GM18507 (cell line): ENCODE measurements at regions not wholly inside any gene's neighbourhood (a gene's known extent, or its start where the extent isn't known, plus 50 kb on each side); places are given as distances from the start of the nearest gene placed in this dataset.
A peak's percentile ranks its signal among the peaks of the same experiment; 100 is the strongest.

Experiments used
- DNase-seq: peaks from one replicate; pipeline ENCODE4 v3.0.0; 2011; ENCODE audit warnings: low read depth; ENCODE audit not compliant: insufficient read length; ENCODE audit errors: extremely low spot score
- FAIRE-seq: peaks from 2 replicates; lab custom pipeline; 2011; peaks lifted over from hg19 to GRCh38; lab: Jason Lieb, UNC

- no peak for DNase-seq
- FAIRE-seq, result no peak
These were observed 140.3 kb upstream of the PPP2R2B start for GRCh38 chr5:147018812-147019211.

- DNase-seq (no peak), FAIRE-seq (no peak)
These were observed 158.2 kb upstream of the PPP2R2B start for GRCh38 chr5:147036691-147037245.

- FAIRE-seq, result no peak
- no peak for DNase-seq
These were observed 159.1 kb upstream of the PPP2R2B start for GRCh38 chr5:147037515-147038205.

GRCh38 chr5:147040856-147041255 lies 162.3 kb upstream of the PPP2R2B start:
- FAIRE-seq, result no peak
- DNase-seq, result no peak

- no peak for FAIRE-seq
- DNase-seq, result no peak
These were observed 166.2 kb upstream of the PPP2R2B start for GRCh38 chr5:147044572-147045273.

- DNase-seq, result no peak
- FAIRE-seq, result no peak
These were observed 166.7 kb upstream of the PPP2R2B start for GRCh38 chr5:147045290-147045689.

GRCh38 chr5:147046281-147046680 lies 167.7 kb upstream of the PPP2R2B start:
- DNase-seq, result no peak
- no peak for FAIRE-seq

GRCh38 chr5:147046894-147047293 lies 168.3 kb upstream of the PPP2R2B start:
- FAIRE-seq (no peak), DNase-seq (no peak)

GRCh38 chr5:147049764-147050163 lies 171.2 kb upstream of the PPP2R2B start:
- no peak for FAIRE-seq

GRCh38 chr5:147050172-147050571 lies 171.6 kb upstream of the PPP2R2B start:
- no peak for FAIRE-seq

More at GRCh38 chr5:147049764-147050163, 171.2 kb upstream of the PPP2R2B start:
- DNase-seq, result no peak

GRCh38 chr5:147051193-147051592 lies 172.6 kb upstream of the PPP2R2B start:
- no peak for FAIRE-seq
- DNase-seq, result no peak

More at GRCh38 chr5:147050172-147050571, 171.6 kb upstream of the PPP2R2B start:
- no peak for DNase-seq

GRCh38 chr5:147052519-147052918 lies 174.0 kb upstream of the PPP2R2B start:
- FAIRE-seq, result no peak
- no peak for DNase-seq

GRCh38 chr5:147055089-147055826 lies 176.7 kb upstream of the PPP2R2B start:
- no peak for DNase-seq
- no peak for FAIRE-seq

GRCh38 chr5:147055850-147056566 lies 177.5 kb upstream of the PPP2R2B start:
- FAIRE-seq, result no peak
- no peak for DNase-seq

- no peak for DNase-seq
- FAIRE-seq, result no peak
These were observed 177.8 kb upstream of the STK32A start for GRCh38 chr5:147057051-147057450.

- FAIRE-seq (no peak), DNase-seq (no peak)
These were observed 173.4 kb upstream of the STK32A start for GRCh38 chr5:147061431-147061830.

- FAIRE-seq (no peak), DNase-seq (no peak)
These were observed 172.4 kb upstream of the STK32A start for GRCh38 chr5:147062427-147062826.

GRCh38 chr5:147063943-147064342 lies 170.9 kb upstream of the STK32A start:
- peak; percentile 31 for FAIRE-seq

GRCh38 chr5:147065071-147065470 lies 169.8 kb upstream of the STK32A start:
- DNase-seq, result no peak
- no peak for FAIRE-seq

More at GRCh38 chr5:147063943-147064342, 170.9 kb upstream of the STK32A start:
- no peak for DNase-seq
